ENCODE measurements at regions not wholly inside any gene's neighbourhood (a gene's known extent, or its start where the extent isn't known, plus 50 kb on each side); places are given as distances from the start of the nearest gene placed in this dataset.

GRCh38 chr13:34002924-34003323 lies 185.0 kb downstream of the RFC3 start:
- TF ChIP-seq CTCF (IDR thresholded peaks at IDR 0.05; ENCODE audit: low read depth, low read length, missing input control) (no peak), REST (IDR thresholded peaks at IDR 0.05) (no peak), RAD21 (IDR thresholded peaks at IDR 0.05) (no peak), MAX (IDR thresholded peaks at IDR 0.05) (no peak), JUND (IDR thresholded peaks at IDR 0.05) (no peak), TAF1 (conservative IDR thresholded peaks at IDR 0.05) (no peak), GABPA (IDR thresholded peaks at IDR 0.05 in 1 of 2, conservative IDR thresholded peaks at IDR 0.05 in 1 of 2) (no peak), YY1 (IDR thresholded peaks at IDR 0.05) (no peak), EGR1 (IDR thresholded peaks at IDR 0.05; ENCODE audit: low read depth in 2 of 2) (no peak), ATF3 (IDR thresholded peaks at IDR 0.05) (no peak), FOXA2 (IDR thresholded peaks at IDR 0.05) (no peak)

Data from liver (tissue), 3 donors.